Erythroblast (primary cell): ENCODE measurements at regions not wholly inside any gene's neighbourhood (a gene's known extent, or its start where the extent isn't known, plus 50 kb on each side); places are given as distances from the start of the nearest gene placed in this dataset.

Experiments
- GATA1 ChIP-seq: IDR thresholded peaks from 2 replicates; pipeline ENCODE4 v1.6.1; 2011; ENCODE audit warnings: low read depth, mild to moderate bottlenecking, control low read depth, low read length, moderate library complexity
- POLR2A ChIP-seq: IDR thresholded peaks from 2 replicates; pipeline ENCODE4 v1.6.1; 2011; ENCODE audit warnings: mild to moderate bottlenecking, low read length

DNA sequence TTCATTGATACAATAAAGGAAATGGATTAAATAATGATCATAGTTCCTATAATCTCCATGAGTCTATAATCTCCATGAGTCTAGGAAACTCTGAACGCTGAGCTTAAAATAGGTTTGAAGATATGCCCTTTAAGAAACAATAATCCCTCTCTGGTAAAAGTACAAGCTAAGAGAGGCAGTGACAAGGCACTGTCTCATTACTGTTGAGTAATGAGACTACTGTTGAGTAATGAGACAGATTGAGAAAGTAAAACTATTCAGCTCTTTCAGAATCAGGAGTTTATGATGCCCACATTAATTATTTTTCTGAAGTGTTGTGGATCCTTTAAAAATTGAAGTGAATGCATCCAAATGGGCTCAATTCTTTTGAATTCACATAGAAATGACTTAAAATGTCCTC, 235.5 kb upstream of the THRB start:
- TF ChIP-seq POLR2A = no peak
- TF ChIP-seq GATA1 = no peak
